Mammary epithelial cell (primary cell): ENCODE measurements at regions not wholly inside any gene's neighbourhood (a gene's known extent, or its start where the extent isn't known, plus 50 kb on each side); places are given as distances from the start of the nearest gene placed in this dataset.

ENCODE experiments used
- CTCF ChIP-seq, 2 donors: IDR thresholded peaks in 1 of 2; conservative IDR thresholded peaks in 1 of 2; 2 replicates each; pipeline ENCODE4 v1.5.1; 2011 to 2012; ENCODE audit warnings: inconsistent platforms in 2 of 2, low read length in 2 of 2, mild to moderate bottlenecking in 2 of 2, control low read depth in 1 of 2, low read depth in 1 of 2; ENCODE audit not compliant: insufficient read depth in 1 of 2; ENCODE audit errors: extremely low read depth in 1 of 2
- EZH2 ChIP-seq: IDR thresholded peaks from 2 replicates; pipeline ENCODE4 v1.6.1; 2012; ENCODE audit warnings: low read length, inconsistent platforms, borderline replicate concordance

DNA sequence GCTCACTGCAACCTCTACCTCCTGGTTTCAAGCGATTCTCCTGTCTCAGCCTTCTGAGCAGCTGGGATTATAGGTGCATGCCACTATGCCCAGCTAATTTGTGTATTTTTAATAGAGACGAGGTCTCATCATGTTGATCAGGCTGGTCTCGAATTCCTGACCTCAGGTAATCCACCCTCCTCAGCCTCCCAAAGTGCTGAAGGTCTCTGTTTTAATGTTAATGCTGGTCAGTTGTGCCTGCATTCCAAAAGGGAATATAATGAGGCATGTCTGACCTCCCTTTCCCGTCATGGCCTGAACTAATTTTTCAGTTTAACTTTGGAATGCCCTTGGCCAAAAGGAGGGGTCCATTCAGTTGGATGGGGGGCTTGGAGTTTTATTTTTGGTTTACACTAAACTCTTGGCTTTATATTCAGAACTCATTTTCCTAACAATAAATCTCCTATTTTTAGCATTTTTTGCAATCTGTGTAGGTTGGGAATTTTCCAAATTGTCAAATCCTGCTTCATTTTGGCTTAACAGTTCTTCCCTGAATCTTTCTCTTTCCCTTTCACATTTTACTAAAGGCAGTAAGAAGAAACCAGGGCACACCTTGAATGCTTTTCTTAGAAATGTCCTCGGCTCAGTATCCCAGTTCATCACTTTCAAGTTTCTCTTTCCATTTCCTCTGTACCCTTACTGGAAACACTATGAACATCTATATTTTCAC, 1175.5 kb downstream of the MAT2B start:
- no peak for TF ChIP-seq CTCF (conservative IDR thresholded peaks at IDR 0.05 in 1 of 2, IDR thresholded peaks at IDR 0.05 in 1 of 2; ENCODE audit: extremely low read depth in 1 of 2, insufficient read depth in 1 of 2, low read depth in 1 of 2, low read length in 2 of 2)
- no peak for TF ChIP-seq EZH2
